Activated CD8-positive, alpha-beta memory T cell treated with anti-CD3 and anti-CD28 coated beads for 1 hour (primary cell): ENCODE measurements at regions not wholly inside any gene's neighbourhood (a gene's known extent, or its start where the extent isn't known, plus 50 kb on each side); places are given as distances from the start of the nearest gene placed in this dataset.

Experiments
- DNase-seq, 2 donors: peaks; one replicate each; pipeline ENCODE4 v3.0.0-alpha.2; 2020; ENCODE audit warnings: low read depth in 1 of 2; ENCODE audit errors: extremely low read depth in 1 of 2

DNA sequence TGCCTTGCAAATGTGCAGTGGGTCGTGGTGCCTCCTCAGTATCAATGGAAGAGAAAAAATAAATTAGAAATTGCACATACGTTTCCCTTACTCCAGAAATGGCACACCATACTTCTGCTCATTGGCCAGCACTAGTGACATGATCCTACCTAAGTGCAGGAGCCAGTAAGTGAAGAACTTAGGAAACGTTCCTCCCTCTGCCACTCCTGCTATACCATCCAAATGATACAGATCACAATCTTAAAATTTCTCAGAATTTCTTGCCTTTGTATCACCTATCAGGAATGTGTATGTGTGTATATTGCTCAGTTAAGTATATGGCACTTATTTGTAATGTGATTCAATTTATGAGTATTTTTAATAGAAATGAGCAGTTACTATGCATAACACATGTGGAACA, 237.0 kb upstream of the UBE2E3 start:
- no peak for DNase-seq

DNA sequence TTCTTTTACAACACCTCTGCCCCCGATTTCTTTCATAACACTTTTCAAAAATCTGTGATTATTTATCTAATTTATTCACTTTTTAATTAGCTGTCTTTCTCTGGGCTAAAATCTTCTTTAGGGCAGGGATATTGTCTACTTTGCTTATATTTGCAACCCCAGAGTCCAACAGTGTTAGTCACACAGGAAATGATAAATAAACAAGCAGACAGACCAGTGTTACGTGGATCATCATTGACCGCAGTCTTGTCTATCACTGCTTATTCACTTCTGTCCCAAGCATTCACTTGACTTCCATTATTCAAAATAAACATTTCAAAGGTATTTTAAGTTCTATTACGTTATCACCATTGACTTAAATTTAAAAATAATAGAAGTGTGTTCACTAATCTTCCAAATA, 237.6 kb upstream of the UBE2E3 start:
- no peak for DNase-seq

DNA sequence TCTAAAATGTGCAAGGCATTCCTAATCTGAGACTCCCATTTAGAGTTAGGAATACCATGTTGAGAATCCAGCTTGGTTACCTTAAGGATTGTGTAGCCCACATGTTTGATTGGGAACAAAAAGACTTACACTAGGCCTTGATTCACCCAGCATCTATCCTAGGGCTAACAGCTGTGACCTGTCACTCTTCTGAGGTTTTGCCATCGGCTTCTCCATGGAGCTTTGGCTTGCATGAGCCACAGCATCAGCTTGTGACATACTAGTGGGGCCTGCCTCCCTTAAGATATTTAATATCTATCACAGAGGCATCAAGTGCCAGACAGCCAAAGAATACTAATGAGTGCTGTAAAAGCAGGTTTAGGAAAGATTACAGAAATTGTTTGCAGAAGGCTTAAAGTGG, 241.3 kb upstream of the UBE2E3 start:
- DNase-seq, result no peak

DNA sequence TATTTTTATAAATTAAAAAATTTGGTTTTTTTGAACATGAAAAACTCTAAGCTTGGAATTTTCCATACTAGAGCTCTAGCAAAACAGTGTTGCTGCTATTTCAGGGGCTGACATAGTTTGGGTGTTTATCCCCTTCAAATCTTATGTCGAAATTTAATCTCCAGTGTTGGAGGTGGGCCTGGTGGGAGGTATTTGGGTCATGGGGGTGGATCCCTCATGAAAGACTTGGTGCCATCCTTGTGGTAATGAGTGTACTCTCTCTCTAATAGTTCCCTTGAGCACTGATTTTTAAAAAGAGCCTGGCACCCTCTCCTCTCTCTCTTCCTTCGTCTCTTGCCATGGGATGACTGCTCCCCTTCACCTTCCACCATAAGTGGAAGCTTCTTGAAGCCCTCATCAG, 244.6 kb upstream of the UBE2E3 start:
- no peak for DNase-seq

DNA sequence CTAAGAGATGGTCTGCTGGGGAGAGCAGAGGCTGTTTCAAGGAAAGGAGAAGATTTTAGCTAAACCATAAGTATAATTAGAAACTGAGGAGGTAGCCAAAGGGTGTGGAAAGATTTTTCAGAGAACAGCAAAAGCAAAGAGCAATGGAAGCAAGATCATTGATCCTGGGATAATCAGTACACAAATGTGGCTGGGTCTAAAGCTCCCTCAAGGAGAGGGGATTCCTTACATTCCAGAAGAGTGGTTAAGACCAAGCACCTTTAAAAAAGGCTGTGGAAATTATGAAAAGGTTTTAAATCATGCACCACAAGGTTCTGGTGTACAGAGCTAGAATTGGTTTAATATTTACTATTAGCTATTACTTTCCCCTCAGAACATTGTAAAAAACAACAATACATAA, 246.0 kb upstream of the UBE2E3 start:
- no peak for DNase-seq

DNA sequence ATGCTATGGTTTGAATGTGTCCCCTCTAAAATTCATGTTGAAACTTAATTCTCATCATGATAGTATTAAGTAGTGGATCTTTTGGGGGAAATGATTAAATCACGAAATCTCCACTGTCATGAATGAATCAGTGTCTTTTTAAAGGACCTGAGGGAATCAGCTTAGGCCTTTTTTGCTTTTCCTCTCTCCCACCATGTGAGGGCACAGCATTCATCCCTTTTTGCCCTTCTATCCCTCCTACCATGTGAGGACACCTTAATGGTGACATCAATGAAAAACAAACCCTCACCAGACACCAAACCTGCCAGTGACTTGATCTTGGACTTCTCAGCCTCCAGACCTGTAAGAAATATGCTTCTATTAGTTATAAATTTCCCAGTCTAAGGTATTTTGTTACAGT, 247.1 kb upstream of the UBE2E3 start:
- no peak for DNase-seq

DNA sequence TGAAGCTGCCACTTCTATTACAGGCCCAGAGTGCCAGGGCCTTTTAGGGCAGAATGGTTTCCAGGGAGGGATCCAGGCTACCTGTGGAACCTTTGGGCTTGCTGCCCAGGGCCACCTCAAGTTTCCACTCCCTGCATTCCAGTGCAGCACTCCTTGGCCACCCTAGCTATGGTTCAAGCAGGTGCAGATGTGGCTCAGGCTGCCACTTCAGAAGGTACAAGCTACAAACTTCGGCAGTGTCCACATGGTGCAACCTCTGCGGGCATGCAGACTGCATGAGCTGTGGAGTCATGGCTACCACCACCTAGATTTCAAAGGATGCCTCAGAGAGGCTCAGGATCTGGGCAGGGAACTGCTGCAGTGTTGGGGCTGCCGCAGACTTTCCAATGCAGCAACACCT, 248.1 kb upstream of the UBE2E3 start:
- no peak for DNase-seq

DNA sequence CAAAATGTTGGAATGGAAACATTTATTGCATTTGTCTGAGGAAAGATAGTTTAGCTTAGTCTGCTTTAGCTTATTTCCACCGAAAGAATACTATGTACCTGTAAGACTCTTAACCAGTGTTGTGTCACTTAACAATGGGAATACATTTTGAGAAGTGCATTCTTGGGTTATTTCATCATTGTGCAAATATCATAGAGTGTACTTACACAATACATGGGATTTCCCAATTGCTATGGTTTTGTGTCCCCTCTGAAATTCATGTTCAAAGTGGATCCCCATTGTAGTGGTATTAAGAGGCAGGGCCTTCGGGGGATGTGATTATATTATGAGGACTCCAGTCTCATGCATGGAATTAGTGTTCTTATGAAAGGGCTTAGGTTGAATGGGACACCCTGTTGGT, 249.4 kb upstream of the UBE2E3 start:
- no peak for DNase-seq

DNA sequence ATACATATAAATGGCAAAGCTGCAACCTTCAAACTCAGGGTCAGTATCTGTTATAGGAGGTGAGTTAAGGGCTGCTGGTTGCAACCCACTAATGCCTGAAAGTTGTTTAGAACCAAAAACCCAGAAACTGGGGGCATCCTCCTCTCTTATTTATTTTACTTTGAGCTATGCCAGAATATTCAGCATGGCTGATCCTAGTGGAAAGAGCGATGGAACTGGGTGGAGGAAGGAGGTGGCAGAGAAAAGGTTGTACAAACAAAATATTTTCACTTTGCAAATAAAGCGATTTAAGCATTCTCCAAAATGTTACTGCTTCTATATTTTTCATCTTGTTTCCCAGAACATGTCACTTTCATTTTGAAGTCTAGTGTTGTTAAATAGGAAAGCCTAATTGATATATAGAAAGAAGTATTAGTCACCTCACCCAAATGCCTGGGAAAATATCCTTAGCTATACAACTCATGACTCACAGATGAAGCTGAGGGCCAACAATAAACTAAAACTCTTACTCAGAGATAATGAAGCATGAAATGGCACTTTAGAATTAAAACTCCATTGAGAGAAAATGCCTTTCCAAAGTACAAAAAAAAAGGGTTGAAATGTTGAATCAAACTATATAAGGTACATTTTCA, 251.4 kb upstream of the UBE2E3 start:
- no peak for DNase-seq

DNA sequence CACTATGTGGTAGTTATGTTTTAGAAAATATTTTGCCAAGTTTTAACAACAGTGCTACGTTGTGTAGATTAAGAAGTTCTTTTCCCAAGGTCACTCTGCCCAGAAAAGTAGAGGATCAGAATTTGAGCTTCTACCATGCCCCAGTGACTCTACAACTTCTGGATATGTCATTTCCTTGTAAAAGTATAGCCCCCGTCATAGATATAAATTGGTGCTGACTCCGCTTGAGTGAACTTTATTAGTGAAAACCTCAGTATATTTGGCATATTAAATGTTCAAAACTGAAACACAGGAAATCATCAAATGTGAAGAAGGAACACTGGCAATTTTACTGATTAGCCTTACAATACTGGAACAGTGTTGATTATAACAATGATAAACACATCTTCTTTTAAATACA, 256.7 kb upstream of the UBE2E3 start:
- DNase-seq, result no peak

DNA sequence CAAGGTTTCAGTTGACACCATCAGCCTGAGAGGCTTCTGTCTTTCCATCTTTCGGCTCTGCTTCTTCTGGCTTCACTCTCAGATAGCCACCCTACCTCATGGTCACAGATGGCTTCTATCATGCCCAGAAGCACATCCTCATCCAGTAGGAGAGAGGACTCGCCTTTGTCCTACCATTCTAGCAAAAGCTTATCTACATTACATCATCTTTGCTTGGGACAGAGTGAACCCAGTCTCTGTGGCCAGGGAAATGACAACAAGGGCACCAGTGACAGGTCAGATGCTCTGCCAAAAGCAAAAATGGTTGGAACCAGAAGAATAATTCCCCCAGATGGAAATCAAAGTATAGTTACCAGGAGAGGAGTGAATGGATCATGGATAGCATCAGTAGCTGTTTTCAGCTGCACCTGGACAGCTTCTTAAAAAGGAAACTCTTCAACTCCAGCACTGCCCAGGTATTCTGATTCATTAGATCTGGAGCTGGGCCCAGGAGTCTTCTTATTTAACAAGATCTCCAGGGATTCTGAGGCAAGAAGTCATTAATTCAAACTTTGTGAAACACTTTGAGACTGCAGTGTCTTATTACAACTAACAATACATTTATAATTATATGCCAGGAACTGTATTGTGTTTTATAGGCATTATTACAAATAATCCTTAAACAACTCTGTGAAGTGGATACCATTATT, 257.7 kb upstream of the UBE2E3 start:
- DNase-seq, result no peak

DNA sequence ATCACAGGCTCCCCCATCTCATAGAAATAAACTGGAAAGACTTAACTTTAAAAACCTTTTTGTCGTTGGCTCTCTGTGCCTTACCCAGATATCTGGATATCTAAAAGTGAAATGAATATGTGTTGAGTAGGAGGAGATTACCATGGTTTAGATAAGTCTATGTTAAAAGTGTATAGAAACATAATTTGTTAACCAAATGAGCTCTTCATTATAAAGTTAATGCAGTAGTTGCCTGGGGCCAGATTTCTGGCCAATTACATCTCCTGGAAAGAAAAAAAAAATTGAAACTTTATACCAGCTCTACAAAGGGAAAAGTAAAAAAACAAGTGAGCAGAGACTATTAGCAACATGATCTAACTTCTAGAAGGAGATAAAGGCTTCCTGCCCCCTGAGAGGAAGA, 259.6 kb upstream of the UBE2E3 start:
- DNase-seq, result no peak

DNA sequence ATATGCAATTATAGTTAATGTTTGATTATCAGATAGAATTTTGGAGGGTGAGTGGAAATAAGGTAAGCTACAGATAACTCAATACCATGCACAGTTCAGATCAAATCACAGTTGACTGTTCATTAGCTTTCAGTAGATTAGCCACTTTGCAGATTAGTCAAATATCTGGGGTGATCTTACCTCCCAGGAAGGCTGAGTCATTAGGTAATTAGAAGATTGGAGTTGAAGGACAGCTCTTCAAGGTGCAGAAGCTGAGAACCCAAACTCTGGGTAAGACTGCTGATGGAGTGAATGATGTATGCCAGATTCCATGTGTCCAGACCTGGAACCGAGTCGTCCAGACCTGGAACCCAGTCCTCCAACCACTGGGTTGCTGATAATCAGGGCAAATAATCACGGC, 262.8 kb upstream of the UBE2E3 start:
- no peak for DNase-seq

DNA sequence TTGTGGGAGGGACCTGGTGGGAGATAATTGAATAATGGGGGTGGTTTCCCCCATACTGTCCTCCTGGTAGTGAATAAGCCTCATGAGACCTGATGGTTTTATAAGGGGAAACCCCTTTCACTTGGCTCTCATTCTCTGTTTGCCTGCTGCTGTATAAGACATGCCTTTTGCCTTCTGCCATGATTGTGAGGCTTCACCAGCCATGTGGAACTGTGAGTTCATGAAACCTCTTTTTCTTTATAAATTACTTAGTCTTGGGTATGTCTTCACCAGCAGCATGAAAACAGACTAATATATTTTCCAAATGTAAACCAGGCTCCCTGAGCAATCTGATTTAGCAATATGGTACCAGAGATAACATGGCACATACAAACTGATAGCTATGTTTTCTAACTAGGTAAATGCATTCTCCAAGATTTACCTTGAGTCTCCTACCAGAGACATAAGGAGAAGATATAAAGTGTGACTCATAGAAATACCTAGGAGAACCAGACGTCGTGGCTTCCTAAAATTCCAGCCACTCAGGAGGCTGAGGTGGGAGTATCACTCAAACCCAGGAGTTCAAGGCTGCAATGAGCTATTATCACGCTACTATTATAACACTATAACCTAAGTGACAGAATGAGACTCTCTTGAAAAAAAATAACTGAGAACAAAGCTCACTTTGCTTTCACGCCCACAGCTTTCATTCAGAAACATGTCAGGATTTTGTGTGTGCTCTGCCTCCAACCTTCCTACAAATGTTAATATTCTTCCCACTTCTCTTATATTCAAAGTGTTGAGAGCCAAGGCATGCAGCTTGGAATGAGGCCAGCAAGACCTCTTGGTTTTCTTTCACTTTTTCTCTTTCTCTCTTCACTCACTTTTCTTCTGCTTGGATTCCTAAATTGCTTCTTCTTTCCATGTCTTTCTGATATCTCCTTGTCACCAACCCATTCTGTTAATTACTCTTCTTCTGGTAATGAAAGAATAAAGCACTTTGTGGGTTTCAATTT, 263.9 kb upstream of the UBE2E3 start:
- no peak for DNase-seq

DNA sequence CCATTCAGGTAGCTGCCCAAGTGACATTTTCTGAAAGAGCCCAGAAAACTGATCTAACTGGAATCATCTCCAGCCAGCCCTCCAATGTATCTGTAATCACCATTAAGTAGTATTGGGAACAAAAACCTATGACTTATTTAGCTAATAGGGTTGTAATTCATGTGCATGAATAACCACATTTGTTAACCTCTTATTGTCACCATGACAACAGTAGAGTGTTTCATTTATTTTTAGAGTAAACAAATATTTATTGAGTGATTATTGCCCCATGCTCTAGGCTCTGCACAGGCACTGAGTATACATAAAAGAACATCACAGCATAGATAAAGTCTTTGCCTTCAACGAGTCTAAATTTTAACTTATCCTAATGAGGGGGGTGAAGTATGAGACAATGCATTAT, 265.4 kb upstream of the UBE2E3 start:
- DNase-seq, result no peak

DNA sequence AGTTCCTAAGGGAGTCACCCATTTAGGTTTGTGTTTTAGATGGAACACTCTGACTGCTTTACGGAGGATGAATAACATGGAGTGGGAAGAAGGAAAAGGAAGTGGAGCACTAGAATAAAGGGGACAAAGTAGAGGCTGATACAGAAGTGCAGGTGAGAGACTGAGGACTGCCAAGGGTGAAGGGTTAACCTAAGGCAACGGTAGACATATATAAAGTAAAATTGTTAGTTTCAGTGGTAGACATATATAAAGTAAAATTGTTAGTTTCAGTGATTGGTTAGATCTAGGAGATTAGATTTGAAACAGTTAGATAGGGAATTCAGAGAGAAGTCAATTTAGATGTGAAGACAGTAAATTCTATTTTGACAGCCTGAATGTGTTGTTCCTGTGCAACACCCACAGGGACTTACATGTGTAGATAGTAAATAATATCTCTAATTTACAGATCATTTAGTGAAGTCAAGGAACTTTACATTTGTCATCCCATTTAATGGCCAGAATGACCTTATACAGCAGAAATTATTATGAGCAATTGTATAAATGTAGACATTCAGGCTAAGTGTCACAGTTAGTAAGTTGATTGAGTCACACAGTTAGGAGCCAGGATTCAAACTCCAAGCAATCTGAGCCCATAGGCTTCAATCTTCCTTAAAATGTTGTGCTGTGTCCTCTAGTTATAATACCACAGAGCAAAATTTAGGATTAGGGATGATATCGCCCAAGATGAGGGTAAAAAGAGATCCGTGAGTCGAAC, 270.8 kb upstream of the UBE2E3 start:
- no peak for DNase-seq

DNA sequence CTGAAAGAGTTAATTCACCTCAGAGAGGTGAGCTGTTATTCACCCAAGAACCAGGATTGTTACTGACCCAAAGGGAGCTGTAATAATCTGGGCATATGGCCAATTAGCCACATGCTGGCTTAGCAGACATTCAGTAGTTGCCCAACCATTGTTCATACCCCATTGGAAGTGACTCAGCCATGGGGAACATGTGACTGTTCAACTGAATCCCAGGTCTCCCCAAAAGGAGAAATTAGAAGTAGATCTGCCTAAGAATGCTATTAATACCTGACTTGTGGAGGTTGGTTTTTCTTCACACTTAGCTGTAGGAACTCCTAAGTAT, 272.6 kb upstream of the UBE2E3 start:
- DNase-seq, result no peak

DNA sequence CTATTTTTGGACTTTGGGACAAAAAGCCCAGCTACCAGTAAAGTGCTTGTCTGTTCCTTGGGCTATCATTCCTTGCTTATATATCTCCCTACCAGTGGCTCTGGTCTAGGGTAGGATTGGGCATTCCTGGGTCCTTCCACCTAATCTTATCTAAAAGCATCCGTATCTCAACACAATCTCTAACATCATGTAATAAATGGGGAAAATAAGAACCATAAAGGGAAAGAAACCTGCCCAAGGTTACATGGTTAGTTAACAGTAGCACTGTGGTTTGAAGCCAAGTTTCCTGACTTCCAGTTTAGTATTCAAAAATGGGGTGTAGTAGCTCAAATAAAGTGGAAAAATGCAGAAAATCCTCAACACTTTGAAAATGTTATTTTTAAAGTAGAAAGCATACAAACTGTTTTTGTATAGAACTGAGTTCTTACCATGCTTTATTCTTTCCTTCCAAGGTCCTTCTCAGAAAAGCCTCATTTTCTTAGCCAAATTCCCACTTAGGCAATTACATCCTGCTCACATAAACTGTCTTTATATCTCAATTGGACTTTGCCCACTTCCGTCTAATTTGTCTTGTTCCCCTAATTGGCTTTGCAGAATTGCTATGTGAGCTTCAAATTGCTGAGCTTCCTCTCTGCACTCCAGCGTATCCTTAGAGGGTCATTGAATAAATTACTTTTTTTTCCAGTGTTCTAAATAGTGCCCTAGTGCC, 273.1 kb upstream of the UBE2E3 start:
- DNase-seq, result no peak

DNA sequence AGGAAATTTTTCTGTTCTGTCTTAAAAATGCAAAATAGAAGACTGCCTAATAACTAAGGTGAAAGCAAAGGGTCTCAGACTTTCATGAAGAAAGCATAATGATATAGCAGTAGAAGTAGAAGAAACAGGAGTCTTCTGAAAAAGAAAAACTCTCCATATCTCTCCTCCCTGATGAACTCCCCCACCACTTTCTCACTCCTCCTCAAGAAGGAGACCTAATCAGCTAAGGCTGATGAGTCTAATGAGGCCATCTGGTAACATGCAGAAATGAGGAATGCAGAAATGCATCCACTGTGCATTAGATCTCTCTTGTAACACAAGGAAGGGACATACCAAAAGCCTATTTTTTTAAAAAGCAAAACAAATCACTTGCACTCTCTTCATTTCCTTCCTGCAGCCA, 273.7 kb upstream of the UBE2E3 start:
- no peak for DNase-seq

DNA sequence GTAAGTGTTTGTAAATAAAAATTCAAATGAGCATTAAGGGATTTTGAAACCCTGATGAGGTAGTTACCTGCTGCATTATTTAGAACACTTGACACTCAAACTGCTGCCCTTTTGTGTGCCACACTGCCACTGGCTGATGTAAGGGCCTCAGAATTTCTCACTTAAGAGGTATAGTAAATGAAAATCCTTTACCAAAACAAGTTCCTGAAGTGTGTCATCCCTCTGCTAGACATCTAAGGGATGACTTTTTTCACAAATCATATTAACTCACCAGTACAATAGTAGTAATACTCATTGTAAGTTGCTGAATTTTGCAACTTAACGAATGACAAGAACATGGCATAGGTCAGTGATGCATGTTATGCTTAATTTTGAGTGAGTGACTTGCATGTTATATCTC, 274.9 kb upstream of the UBE2E3 start:
- no peak for DNase-seq

DNA sequence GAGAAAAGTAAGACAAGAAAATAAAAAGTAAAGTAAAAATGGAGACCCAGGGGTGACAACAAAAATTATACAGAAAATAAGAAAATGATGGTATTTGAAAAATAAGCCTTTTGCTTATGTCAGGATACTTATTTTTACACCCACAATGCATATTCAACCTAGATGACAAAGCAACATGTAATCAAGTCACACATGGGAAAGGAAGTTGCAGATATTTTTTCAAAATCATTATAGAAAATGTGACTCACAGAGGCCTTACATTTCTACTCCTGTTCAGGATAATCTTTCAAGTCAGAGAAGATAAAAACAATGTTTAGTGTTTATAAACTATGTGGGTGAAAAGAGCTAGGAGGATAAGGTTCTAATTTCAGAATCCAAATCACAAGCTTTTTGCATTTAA, 275.3 kb upstream of the UBE2E3 start:
- no peak for DNase-seq
